ENCODE measurements at regions not wholly inside any gene's neighbourhood (a gene's known extent, or its start where the extent isn't known, plus 50 kb on each side); places are given as distances from the start of the nearest gene placed in this dataset.

- H3K27me3 ChIP-seq (ENCODE audit: control insufficient read depth, insufficient read depth), result no peaks in the 10 kb centered on the region
- H3K4me3 ChIP-seq (ENCODE audit: low read length), result no peak overlapping the region
- intact Hi-C loops (cut with DNase I), result no loop called here
- no peaks in the 10 kb centered on the region for H3K9me3 ChIP-seq (ENCODE audit: control insufficient read depth, low read length)
- no peak overlapping the region for H3K27ac ChIP-seq (ENCODE audit: low read length)
- ATAC-seq, result no peak
- WGBS, result 75% methylated on average over 3 of the region's 3 CpGs
- H3K4me1 ChIP-seq (ENCODE audit: control insufficient read depth, insufficient read depth, low read length), result no peaks in the 10 kb centered on the region
- no peak for DNase-seq
Observed at GRCh38 chr10:84676536-84676935, 348.1 kb downstream of the CCSER2 start.

- no peak for DNase-seq
- no peak overlapping the region for H3K4me3 ChIP-seq (ENCODE audit: low read length)
- intact Hi-C loops (cut with DNase I), result no loop called here
Observed at GRCh38 chr10:84681781-84682180, 353.4 kb downstream of the CCSER2 start.

DNA sequence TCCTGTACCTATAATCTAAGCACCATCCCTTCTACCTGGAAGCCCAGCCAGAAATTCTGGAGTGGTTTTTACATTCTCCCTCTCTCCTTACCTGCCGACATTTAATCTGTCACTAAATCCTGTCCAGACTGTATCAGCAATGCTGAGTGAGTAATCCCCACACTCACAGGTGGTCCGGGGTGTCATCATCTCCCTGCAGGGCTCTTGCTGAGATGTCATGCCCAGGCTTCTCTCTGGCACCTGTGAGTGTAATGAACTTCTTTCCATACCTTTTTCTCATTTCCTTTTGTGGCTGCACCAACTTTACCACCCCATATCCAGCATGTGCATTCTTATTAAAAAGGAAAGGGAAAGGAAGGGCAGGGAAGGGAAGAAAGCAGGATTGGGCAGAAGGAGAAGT lies 355.2 kb downstream of the CCSER2 start:
- Histone ChIP-seq H3K9me3 (ENCODE audit: control insufficient read depth, low read length) (peaks cover 2% of the 10 kb centered on the region), H3K4me1 (ENCODE audit: control insufficient read depth, insufficient read depth, low read length) (no peaks in the 10 kb centered on the region), H3K4me3 (ENCODE audit: low read length) (no peak overlapping the region), H3K27ac (ENCODE audit: low read length) (no peak overlapping the region), H3K27me3 (ENCODE audit: control insufficient read depth, insufficient read depth) (no peaks in the 10 kb centered on the region)
- 90% methylated on average over 2 of the region's 2 CpGs for WGBS
- intact Hi-C loops (cut with DNase I), result no loop called here
- no peak for DNase-seq
- ATAC-seq, result no peak

More at GRCh38 chr10:84681781-84682180, 353.4 kb downstream of the CCSER2 start:
- Histone ChIP-seq H3K4me1 (ENCODE audit: control insufficient read depth, insufficient read depth, low read length) (no peaks in the 10 kb centered on the region), H3K27me3 (ENCODE audit: control insufficient read depth, insufficient read depth) (no peaks in the 10 kb centered on the region), H3K27ac (ENCODE audit: low read length) (no peak overlapping the region), H3K9me3 (ENCODE audit: control insufficient read depth, low read length) (peaks cover 2% of the 10 kb centered on the region)
- WGBS, result 61% methylated on average over 3 of the region's 3 CpGs
- ATAC-seq, result no peak

DNA sequence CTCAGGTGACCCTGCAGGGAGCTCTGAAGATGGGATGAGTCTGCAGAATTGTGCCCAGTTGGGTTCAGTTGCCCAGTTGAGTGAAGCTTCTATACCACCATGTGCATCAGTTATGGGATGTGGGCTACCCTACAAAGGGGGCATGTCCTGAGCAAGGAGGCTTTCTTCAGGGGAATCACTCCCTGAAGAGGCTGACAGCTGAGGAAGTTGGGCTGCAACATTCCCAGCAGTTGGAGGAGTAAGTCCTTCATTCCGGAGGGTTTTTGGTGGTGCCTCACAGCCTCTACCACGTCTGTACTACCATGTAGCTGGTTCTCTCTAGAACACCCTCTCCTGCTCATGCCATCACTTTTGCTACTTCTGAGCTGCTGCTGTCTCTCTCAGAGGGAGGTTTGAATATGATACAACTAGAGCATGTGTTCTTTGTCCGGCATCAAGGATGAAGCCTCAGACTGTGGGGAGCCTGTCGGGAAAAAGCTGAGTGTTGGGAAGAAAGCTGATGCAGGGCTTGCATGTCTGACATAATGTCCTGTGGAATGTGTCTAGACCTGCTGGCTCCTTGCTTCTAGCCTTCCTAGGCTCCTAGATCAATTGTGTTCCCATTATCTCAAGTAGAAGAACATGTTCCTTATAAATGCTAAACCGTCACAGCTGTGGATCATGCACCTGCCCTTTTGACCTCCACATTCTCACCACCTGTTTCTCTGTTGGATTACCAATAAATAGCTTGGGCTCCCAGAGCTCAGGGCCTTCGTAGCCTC lies 355.8 kb downstream of the CCSER2 start:
- ATAC-seq (no peak), DNase-seq (no peak)
- no peak overlapping the region for H3K4me3 ChIP-seq (ENCODE audit: low read length)
- no peaks in the 10 kb centered on the region for H3K4me1 ChIP-seq (ENCODE audit: control insufficient read depth, insufficient read depth, low read length)
- no peaks in the 10 kb centered on the region for H3K27me3 ChIP-seq (ENCODE audit: control insufficient read depth, insufficient read depth)
- peaks cover 2% of the 10 kb centered on the region for H3K9me3 ChIP-seq (ENCODE audit: control insufficient read depth, low read length)
- WGBS, result 81% methylated on average over 6 of the region's 6 CpGs
- intact Hi-C loops (cut with DNase I), result no loop called here
- no peak overlapping the region for H3K27ac ChIP-seq (ENCODE audit: low read length)

DNA sequence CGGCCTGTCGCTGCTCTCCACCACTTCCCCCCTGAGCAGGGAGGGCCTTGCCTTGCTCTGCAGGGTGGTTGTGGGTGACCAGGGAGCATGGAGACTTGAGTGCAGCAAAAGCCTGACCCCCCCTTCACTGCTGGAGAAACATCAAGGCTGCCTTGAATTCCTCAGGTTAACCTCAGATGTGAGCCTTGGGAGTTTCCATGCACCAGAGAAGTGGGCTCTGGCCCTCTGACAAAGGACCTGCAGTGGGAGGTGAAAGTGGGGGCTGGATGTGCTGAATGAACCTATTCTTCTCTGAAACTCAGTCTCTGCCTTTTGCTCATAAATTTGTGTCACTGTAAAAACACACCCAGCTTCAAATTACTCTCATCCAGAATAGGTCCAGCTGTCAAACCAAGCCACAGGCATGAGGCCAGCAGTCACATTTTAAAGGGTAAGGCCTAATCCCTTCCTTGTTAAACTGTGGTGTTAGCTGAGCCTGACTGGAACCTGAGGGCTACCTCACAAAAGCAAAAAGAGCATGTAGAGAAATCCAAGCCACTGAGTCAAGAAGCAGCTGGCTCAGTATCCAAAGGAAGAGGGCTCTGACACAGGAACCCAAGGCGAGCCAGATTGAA lies 356.8 kb downstream of the CCSER2 start:
- ATAC-seq, result no peak

DNA sequence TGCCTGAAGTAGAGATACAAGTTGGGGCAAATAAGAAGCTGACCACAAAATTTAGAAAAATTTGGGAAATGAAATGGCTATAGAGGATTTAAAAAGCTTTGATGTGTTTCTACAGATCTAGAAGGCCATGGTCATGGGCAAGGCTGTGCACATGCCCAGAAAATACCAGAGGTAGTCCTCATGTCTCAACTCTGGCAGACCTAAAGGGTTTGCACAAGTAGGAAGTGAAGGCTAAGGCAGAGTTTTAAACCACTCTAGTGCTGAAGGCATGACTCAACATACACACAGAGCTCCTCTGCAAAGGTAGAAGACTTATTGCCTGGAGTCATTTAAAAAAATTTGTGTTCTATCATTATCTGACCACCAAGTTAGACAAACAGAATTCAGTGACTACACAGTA lies 364.6 kb downstream of the CCSER2 start:
- no peak overlapping the region for H3K27ac ChIP-seq (ENCODE audit: low read length)
- no peaks in the 10 kb centered on the region for H3K4me1 ChIP-seq (ENCODE audit: control insufficient read depth, insufficient read depth, low read length)
- no peaks in the 10 kb centered on the region for H3K27me3 ChIP-seq (ENCODE audit: control insufficient read depth, insufficient read depth)
- no peak for DNase-seq
- no peaks in the 10 kb centered on the region for H3K9me3 ChIP-seq (ENCODE audit: control insufficient read depth, low read length)
- ATAC-seq, result no peak
- intact Hi-C loops (cut with DNase I), result no loop called here
- no peak overlapping the region for H3K4me3 ChIP-seq (ENCODE audit: low read length)

More for the DNA sequence above, 356.8 kb downstream of the CCSER2 start:
- Histone ChIP-seq H3K4me3 (ENCODE audit: low read length) (no peak overlapping the region), H3K27ac (ENCODE audit: low read length) (no peak overlapping the region), H3K27me3 (ENCODE audit: control insufficient read depth, insufficient read depth) (no peaks in the 10 kb centered on the region), H3K9me3 (ENCODE audit: control insufficient read depth, low read length) (peaks cover 2% of the 10 kb centered on the region), H3K4me1 (ENCODE audit: control insufficient read depth, insufficient read depth, low read length) (no peaks in the 10 kb centered on the region)
- WGBS, result 84% methylated on average over 3 of the region's 3 CpGs
- intact Hi-C loops (cut with DNase I), result no loop called here
- DNase-seq, result no peak

- no peak overlapping the region for H3K27ac ChIP-seq (ENCODE audit: low read length)
- intact Hi-C loops (cut with DNase I), result no loop called here
- H3K4me3 ChIP-seq (ENCODE audit: low read length), result no peak overlapping the region
- H3K9me3 ChIP-seq (ENCODE audit: control insufficient read depth, low read length), result no peaks in the 10 kb centered on the region
- H3K4me1 ChIP-seq (ENCODE audit: control insufficient read depth, insufficient read depth, low read length), result no peaks in the 10 kb centered on the region
- DNase-seq (no peak), ATAC-seq (no peak)
- no peaks in the 10 kb centered on the region for H3K27me3 ChIP-seq (ENCODE audit: control insufficient read depth, insufficient read depth)
- WGBS, result 55% methylated on average over 3 of the region's 3 CpGs
Observed at GRCh38 chr10:84695902-84696301, 367.5 kb downstream of the CCSER2 start.

DNA sequence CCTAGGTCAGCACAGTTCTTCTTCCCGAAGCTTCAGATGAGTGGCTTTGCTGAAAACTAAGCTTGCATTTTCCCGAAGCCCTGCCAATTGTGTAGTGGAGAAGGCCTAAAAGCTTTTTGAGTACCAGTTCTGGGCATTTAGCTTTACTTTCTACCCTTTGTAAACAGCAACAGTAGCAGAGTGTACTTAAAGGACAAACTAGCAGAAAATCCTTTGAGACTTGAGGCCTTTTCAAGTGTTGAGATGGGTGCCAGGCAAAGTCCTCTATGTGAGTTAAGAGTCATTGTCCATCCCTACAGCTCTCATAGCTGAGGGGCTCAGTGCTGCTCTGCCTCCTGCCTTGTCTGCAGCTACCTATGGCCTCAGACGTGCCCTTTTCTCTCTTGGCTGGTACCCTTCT lies 368.2 kb downstream of the CCSER2 start:
- Histone ChIP-seq H3K27me3 (ENCODE audit: control insufficient read depth, insufficient read depth) (no peaks in the 10 kb centered on the region), H3K27ac (ENCODE audit: low read length) (no peak overlapping the region), H3K9me3 (ENCODE audit: control insufficient read depth, low read length) (no peaks in the 10 kb centered on the region), H3K4me3 (ENCODE audit: low read length) (no peak overlapping the region), H3K4me1 (ENCODE audit: control insufficient read depth, insufficient read depth, low read length) (no peaks in the 10 kb centered on the region)
- WGBS, result 82% methylated on average over 3 of the region's 3 CpGs
- intact Hi-C loops (cut with DNase I), result no loop called here
- DNase-seq (no peak), ATAC-seq (no peak)

- no peak overlapping the region for H3K27ac ChIP-seq (ENCODE audit: low read length)
- ATAC-seq (no peak), DNase-seq (no peak)
- intact Hi-C loops (cut with DNase I), result no loop called here
- H3K4me1 ChIP-seq (ENCODE audit: control insufficient read depth, insufficient read depth, low read length), result no peaks in the 10 kb centered on the region
- H3K9me3 ChIP-seq (ENCODE audit: control insufficient read depth, low read length), result no peaks in the 10 kb centered on the region
- no peak overlapping the region for H3K4me3 ChIP-seq (ENCODE audit: low read length)
- no peaks in the 10 kb centered on the region for H3K27me3 ChIP-seq (ENCODE audit: control insufficient read depth, insufficient read depth)
- 69% methylated on average over 1 of the region's 1 CpG for WGBS
Observed at GRCh38 chr10:84698989-84699388, 370.6 kb downstream of the CCSER2 start.

GRCh38 chr10:84700668-84701369 lies 372.4 kb downstream of the CCSER2 start:
- DNase-seq, result no peak
- Histone ChIP-seq H3K27me3 (ENCODE audit: control insufficient read depth, insufficient read depth) (no peaks in the 10 kb centered on the region), H3K4me3 (ENCODE audit: low read length) (no peak overlapping the region), H3K4me1 (ENCODE audit: control insufficient read depth, insufficient read depth, low read length) (no peaks in the 10 kb centered on the region), H3K9me3 (ENCODE audit: control insufficient read depth, low read length) (no peaks in the 10 kb centered on the region), H3K27ac (ENCODE audit: low read length) (no peak overlapping the region)
- intact Hi-C loops (cut with DNase I), result no loop called here
- WGBS, result 57% methylated on average over 4 of the region's 4 CpGs
- ATAC-seq, result no peak

DNA sequence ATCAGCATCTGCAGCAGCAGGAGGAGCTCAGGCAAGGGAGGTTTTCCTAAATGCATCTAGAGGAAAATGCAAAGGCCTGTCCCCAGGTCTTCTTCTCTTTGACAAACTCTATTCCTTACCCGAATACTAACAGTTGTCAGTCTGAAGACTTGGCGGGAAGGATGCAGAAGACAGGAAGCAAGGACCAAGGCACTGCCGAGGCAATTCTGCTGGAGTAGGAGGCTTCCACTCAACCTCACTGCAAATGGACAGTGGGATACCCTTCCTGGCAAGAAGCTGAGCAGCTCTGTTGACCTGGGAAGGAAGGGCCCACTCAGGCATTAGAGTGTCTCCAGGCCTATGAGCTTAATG lies 373.0 kb downstream of the CCSER2 start:
- ATAC-seq, result no peak
- intact Hi-C loops (cut with DNase I), result no loop called here
- H3K9me3 ChIP-seq (ENCODE audit: control insufficient read depth, low read length), result no peaks in the 10 kb centered on the region
- WGBS, result 79% methylated on average over 3 of the region's 3 CpGs
- no peaks in the 10 kb centered on the region for H3K27me3 ChIP-seq (ENCODE audit: control insufficient read depth, insufficient read depth)
- no peak overlapping the region for H3K4me3 ChIP-seq (ENCODE audit: low read length)
- H3K27ac ChIP-seq (ENCODE audit: low read length), result no peak overlapping the region
- no peaks in the 10 kb centered on the region for H3K4me1 ChIP-seq (ENCODE audit: control insufficient read depth, insufficient read depth, low read length)
- no peak for DNase-seq

All from right cardiac atrium (tissue), 5 donors.